Loucy (cell line): ENCODE measurements at regions not wholly inside any gene's neighbourhood (a gene's known extent, or its start where the extent isn't known, plus 50 kb on each side); places are given as distances from the start of the nearest gene placed in this dataset.

Experiments
- H2AFZ ChIP-seq: fragments of 200-600 bp; sonication (generic); 2 replicates; pipeline ENCODE4 v1.6.0; 2016; ENCODE audit warnings: antibody characterized with exemption, mild to moderate bottlenecking, low read length, moderate library complexity
- H3F3A ChIP-seq: fragments of 200-600 bp; 2 replicates; pipeline ENCODE4 v1.6.0; 2016; ENCODE audit warnings: antibody characterized with exemption, low read depth, mild to moderate bottlenecking
- H3K27me3 ChIP-seq: fragments of 200-600 bp; sonication (generic); 2 replicates; pipeline ENCODE4 v1.6.1; 2014; ENCODE audit warnings: low read length, mild to moderate bottlenecking; ENCODE audit not compliant: insufficient read depth, poor library complexity, severe bottlenecking
- H3K36me3 ChIP-seq: fragments of 200-600 bp; sonication (generic); 2 replicates; pipeline ENCODE4 v1.6.1; 2016; ENCODE audit warnings: low read length; ENCODE audit not compliant: insufficient read depth
- H3K4me1 ChIP-seq: fragments of 200-600 bp; sonication (generic); 2 replicates; pipeline ENCODE4 v1.5.1; 2014; ENCODE audit warnings: low read length, mild to moderate bottlenecking; ENCODE audit not compliant: insufficient read depth, poor library complexity, severe bottlenecking
- H3K4me2 ChIP-seq: fragments of 200-600 bp; sonication (generic); 2 replicates; pipeline ENCODE4 v1.6.0; 2014; ENCODE audit warnings: antibody characterized with exemption, low read length, low read depth, mild to moderate bottlenecking; ENCODE audit not compliant: poor library complexity, severe bottlenecking
- H3K4me3 ChIP-seq: fragments of 200-600 bp; sonication (generic); 2 replicates; pipeline ENCODE4 v1.5.1; 2014; ENCODE audit warnings: low read length, mild to moderate bottlenecking, mixed read lengths; ENCODE audit not compliant: poor library complexity, severe bottlenecking
- H3K79me2 ChIP-seq: fragments of 200-600 bp; sonication (generic); 2 replicates; pipeline ENCODE4 v1.6.1; 2014; ENCODE audit warnings: low read length; ENCODE audit not compliant: insufficient read depth
- H3K9ac ChIP-seq: fragments of 200-600 bp; sonication (generic); 2 replicates; pipeline ENCODE4 v1.6.0; 2014; ENCODE audit warnings: mild to moderate bottlenecking, low read depth, low read length, moderate library complexity; ENCODE audit not compliant: poor library complexity, severe bottlenecking
- H3K9me2 ChIP-seq: fragments of 200-600 bp; sonication (generic); replicated peaks from 2 replicates; pipeline ENCODE4 v1.6.1; 2016; ENCODE audit warnings: low read depth, low read length, mixed read lengths
- H3K9me3 ChIP-seq: fragments of 200-600 bp; sonication (generic); 2 replicates; pipeline ENCODE4 v1.6.1; 2014; ENCODE audit warnings: mild to moderate bottlenecking, antibody characterized with exemption, low read length, low read depth; ENCODE audit not compliant: insufficient read depth
- H4K20me1 ChIP-seq: fragments of 200-600 bp; sonication (generic); 2 replicates; pipeline ENCODE4 v1.6.0; 2014; ENCODE audit warnings: antibody characterized with exemption, low read length, mild to moderate bottlenecking; ENCODE audit not compliant: insufficient read depth, poor library complexity, severe bottlenecking
- EZH2phosphoT487 ChIP-seq: fragments of 200-600 bp; IDR thresholded peaks from 2 replicates; pipeline ENCODE4 v1.6.1; 2018; ENCODE audit warnings: antibody characterized with exemption, mild to moderate bottlenecking, moderate library complexity, borderline replicate concordance
- TF ChIP-seq, protein P1 (sequence below): fragments of 200-600 bp; sonication (generic); conservative IDR thresholded peaks from 2 replicates; pipeline ENCODE4 v1.5.1; 2014; ENCODE audit warnings: mild to moderate bottlenecking, antibody characterized with exemption, low read length

DNA sequence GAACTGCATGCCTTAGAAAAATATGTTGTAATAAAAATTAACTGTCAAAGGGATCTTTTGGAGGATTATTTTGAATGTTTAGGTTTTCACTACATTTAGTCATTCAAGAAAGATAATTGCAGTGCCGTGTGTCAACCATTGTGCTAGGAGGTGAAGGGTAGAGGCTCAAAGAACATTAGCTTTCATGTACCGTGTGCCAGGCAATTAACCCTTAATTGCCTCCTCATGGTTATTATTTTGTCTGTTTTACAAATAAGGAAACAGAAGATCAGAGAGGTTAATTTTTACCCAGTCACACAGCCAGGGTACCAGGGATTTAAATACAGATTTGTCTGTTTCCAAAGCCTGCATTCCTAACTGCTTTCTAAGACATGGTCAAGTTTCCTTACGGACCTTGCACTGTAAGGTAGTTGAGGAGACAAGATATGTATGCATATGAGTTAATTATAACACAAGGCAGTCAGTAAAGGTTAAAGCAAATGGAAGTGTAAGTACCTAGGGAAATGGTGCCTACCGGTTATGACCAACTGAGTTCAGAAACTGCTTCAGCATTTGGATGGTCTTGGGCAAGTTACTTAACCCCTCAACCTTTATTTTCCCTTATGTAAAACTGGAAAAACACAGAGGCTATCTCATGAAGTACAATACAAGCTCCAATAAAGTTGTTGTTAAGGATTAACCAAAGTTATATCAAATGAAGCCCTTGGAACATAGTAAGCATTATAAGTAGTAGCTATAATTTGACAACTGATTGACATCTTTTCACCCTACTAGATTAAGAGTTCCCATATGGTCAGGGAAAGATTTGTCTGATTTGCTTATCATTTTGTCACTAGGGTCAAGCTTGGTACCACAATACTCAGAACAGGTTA, 434.9 kb downstream of the MBD2 start:
- Histone ChIP-seq H3K4me1 (no peaks in the 10 kb centered on the region), H3K79me2 (no peaks in the 10 kb centered on the region), H3K4me3 (no peak overlapping the region), H3K9me2 (no peaks in the 10 kb centered on the region), H3K9ac (no peak overlapping the region), H3K27me3 (no peaks in the 10 kb centered on the region), H3K4me2 (no peak overlapping the region), H3K36me3 (no peaks in the 10 kb centered on the region), H3K9me3 (no peaks in the 10 kb centered on the region), H4K20me1 (no peaks in the 10 kb centered on the region), H2AFZ (no peak overlapping the region), H3F3A (no peaks in the 10 kb centered on the region)
- TF ChIP-seq, protein P1, sequence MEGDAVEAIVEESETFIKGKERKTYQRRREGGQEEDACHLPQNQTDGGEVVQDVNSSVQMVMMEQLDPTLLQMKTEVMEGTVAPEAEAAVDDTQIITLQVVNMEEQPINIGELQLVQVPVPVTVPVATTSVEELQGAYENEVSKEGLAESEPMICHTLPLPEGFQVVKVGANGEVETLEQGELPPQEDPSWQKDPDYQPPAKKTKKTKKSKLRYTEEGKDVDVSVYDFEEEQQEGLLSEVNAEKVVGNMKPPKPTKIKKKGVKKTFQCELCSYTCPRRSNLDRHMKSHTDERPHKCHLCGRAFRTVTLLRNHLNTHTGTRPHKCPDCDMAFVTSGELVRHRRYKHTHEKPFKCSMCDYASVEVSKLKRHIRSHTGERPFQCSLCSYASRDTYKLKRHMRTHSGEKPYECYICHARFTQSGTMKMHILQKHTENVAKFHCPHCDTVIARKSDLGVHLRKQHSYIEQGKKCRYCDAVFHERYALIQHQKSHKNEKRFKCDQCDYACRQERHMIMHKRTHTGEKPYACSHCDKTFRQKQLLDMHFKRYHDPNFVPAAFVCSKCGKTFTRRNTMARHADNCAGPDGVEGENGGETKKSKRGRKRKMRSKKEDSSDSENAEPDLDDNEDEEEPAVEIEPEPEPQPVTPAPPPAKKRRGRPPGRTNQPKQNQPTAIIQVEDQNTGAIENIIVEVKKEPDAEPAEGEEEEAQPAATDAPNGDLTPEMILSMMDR: no peak
- no peak for TF ChIP-seq EZH2phosphoT487

DNA sequence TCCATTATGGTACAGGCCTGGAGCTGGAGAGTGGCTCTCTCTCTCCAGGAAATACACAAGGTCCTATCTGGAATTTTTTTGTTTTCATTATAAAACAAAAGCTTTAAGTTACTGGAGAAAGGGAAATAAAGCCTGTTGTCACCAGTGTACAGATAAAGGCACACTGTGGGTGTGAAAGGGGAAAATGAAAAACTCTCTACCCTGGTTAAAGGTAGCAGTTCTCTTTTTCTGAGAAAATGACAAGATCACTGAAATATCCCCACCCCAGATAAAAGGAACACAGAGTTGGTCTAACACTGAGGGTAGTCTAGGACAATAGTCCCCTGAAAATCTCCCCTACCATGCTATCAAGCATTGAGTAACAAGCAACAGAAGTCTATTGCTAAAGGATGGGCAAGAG, 438.7 kb downstream of the MBD2 start:
- Histone ChIP-seq H3K9me3 (no peaks in the 10 kb centered on the region), H3K4me3 (no peak overlapping the region), H3K36me3 (no peaks in the 10 kb centered on the region), H3F3A (no peaks in the 10 kb centered on the region), H3K79me2 (no peaks in the 10 kb centered on the region), H3K4me1 (no peaks in the 10 kb centered on the region), H2AFZ (no peak overlapping the region), H3K27me3 (no peaks in the 10 kb centered on the region), H3K4me2 (no peak overlapping the region), H3K9me2 (no peaks in the 10 kb centered on the region), H3K9ac (no peak overlapping the region), H4K20me1 (no peaks in the 10 kb centered on the region)
- TF ChIP-seq EZH2phosphoT487: no peak
- TF ChIP-seq, protein P1: no peak

DNA sequence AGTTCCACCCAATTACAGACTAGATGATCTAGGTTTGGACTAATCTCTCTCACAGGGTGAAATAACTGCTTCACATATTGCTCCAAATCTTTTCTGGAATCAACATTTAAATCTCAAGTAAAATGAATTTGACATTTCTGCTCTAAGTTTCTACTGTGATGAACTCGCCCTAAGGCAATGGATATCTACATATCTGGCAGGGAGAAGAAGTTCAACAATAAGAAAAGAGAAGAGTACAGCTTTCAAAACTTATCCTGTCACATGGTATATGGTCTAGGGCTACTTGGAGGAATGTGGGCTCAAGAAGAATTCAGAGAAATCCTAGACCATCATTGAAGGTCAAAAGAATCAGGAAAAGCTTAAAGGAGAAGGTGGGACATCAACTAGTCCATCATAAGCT, 440.2 kb downstream of the MBD2 start:
- no peak overlapping the region for H3K9ac ChIP-seq
- no peaks in the 10 kb centered on the region for H4K20me1 ChIP-seq
- no peaks in the 10 kb centered on the region for H3K79me2 ChIP-seq
- no peaks in the 10 kb centered on the region for H3F3A ChIP-seq
- H2AFZ ChIP-seq: no peak overlapping the region
- no peaks in the 10 kb centered on the region for H3K36me3 ChIP-seq
- H3K4me3 ChIP-seq: no peak overlapping the region
- no peaks in the 10 kb centered on the region for H3K9me3 ChIP-seq
- H3K9me2 ChIP-seq: no peaks in the 10 kb centered on the region
- H3K27me3 ChIP-seq: no peaks in the 10 kb centered on the region
- H3K4me2 ChIP-seq: no peak overlapping the region
- H3K4me1 ChIP-seq: no peaks in the 10 kb centered on the region
- no peak for TF ChIP-seq EZH2phosphoT487
- TF ChIP-seq, protein P1: no peak
